ENCODE measurements at regions not wholly inside any gene's neighbourhood (a gene's known extent, or its start where the extent isn't known, plus 50 kb on each side); places are given as distances from the start of the nearest gene placed in this dataset.
"Not testable (repeated sequence)": the region's sequence is repeated elsewhere in the genome, so short reads cannot be mapped to it uniquely, and the experiment has no call there.

DNA sequence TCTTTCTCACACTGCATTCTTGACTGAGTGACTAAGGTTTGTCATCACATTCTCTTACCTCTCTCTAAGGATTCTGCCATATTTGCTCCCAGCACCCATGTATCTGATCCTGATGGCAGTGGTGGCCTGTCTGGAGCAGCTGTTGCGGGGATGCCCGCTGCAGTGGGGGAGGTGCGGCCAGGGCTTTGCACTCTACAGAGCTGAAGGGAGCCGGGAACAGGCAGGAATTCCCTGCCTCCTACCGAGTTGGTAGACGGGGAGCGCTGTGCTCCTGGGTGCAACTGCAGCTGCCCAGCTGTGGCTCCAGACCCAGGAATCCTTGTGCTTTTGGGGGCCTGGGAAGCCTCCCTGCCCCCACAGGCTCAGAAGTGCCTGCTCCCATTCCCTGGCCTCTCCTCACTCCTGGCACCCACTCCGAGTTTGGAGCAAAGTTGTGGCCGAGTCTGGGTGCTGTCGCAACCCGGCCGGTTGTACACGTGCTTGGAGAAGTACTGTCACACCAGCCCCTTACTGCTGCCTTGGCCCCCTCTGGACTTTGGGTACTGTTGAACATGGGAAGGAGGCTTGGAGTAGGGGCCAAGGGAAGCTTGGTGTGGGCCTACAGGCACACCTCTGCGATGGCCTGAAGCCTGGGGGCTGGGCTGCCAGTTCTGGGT is 106.9 kb upstream of the OR4E1 start:
- no peak overlapping the region for H3K27ac ChIP-seq (ENCODE audit: low read depth, low read length)
- H3K9me3 ChIP-seq (ENCODE audit: control insufficient read depth, insufficient read depth, low read length) = peaks cover 19% of the 10 kb centered on the region
- H3K27me3 ChIP-seq (ENCODE audit: control insufficient read depth, insufficient read depth, low read length) = no peaks in the 10 kb centered on the region
- TF ChIP-seq, protein P1, sequence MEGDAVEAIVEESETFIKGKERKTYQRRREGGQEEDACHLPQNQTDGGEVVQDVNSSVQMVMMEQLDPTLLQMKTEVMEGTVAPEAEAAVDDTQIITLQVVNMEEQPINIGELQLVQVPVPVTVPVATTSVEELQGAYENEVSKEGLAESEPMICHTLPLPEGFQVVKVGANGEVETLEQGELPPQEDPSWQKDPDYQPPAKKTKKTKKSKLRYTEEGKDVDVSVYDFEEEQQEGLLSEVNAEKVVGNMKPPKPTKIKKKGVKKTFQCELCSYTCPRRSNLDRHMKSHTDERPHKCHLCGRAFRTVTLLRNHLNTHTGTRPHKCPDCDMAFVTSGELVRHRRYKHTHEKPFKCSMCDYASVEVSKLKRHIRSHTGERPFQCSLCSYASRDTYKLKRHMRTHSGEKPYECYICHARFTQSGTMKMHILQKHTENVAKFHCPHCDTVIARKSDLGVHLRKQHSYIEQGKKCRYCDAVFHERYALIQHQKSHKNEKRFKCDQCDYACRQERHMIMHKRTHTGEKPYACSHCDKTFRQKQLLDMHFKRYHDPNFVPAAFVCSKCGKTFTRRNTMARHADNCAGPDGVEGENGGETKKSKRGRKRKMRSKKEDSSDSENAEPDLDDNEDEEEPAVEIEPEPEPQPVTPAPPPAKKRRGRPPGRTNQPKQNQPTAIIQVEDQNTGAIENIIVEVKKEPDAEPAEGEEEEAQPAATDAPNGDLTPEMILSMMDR (IDR thresholded peaks at IDR 0.05; ENCODE audit: low read depth, low read length) = no peak
- no peak overlapping the region for H3K4me3 ChIP-seq (ENCODE audit: low read depth, low read length)
- no peak for DNase-seq (ENCODE audit: low read depth, low spot score)
- POLR2A ChIA-PET = no interaction called here
- CTCF ChIA-PET = no interaction called here

DNA sequence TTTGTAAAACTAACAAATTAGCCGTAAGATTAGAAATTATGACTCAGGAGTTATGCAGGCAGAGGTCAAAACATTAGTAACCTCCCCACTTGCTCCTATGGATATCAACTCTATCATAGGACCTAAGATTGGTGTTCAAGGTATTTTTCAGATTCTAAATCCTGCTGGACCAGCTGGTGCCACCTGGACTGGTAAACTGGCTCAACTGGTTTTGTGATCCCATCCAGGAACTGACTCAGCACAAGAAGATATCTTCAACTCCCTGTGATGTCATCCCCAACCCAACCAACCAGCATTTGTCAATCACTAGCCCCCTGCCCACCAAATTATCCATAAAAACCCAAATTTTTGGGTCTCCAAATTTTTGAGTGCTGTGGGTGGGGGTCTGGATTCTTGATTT is 98.1 kb upstream of the OR4E1 start:
- TF ChIP-seq, protein P1 (IDR thresholded peaks at IDR 0.05; ENCODE audit: low read depth, low read length) = no peak
- POLR2A ChIA-PET = no interaction called here
- H3K9me3 ChIP-seq (ENCODE audit: control insufficient read depth, insufficient read depth, low read length) = no peaks in the 10 kb centered on the region
- H3K27me3 ChIP-seq (ENCODE audit: control insufficient read depth, insufficient read depth, low read length) = no peaks in the 10 kb centered on the region
- DNase-seq (ENCODE audit: low read depth, low spot score) = no peak
- H3K4me3 ChIP-seq (ENCODE audit: low read depth, low read length) = no peak overlapping the region
- CTCF ChIA-PET = interaction anchor here (0.6 kb wide), 1 partner anchor 1190 kb away, joined by 4 read pairs; no protein-coding TSS in a partner anchor
- H3K27ac ChIP-seq (ENCODE audit: low read depth, low read length) = no peak overlapping the region

DNA sequence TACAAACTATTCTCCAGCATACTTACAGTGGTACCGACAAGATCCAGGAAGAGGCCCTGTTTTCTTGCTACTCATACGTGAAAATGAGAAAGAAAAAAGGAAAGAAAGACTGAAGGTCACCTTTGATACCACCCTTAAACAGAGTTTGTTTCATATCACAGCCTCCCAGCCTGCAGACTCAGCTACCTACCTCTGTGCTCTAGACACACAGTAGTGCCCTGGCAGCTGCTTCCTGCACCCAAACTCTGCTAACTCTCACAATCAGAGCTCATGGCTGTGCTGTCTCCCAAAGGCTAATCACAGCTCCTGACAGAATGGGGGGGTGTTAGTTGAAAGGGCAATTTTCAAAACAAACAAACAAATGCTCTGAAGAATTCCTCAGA is 95.2 kb upstream of the OR4E1 start:
- no peak overlapping the region for H3K27ac ChIP-seq (ENCODE audit: low read depth, low read length)
- no peak for DNase-seq (ENCODE audit: low read depth, low spot score)
- ChIA-PET CTCF (interaction anchor here (1.2 kb wide), 1 partner anchor 57 kb away, joined by 3 read pairs; no protein-coding TSS in a partner anchor), POLR2A (no interaction called here)
- H3K27me3 ChIP-seq (ENCODE audit: control insufficient read depth, insufficient read depth, low read length) = no peaks in the 10 kb centered on the region
- no peaks in the 10 kb centered on the region for H3K9me3 ChIP-seq (ENCODE audit: control insufficient read depth, insufficient read depth, low read length)
- H3K4me3 ChIP-seq (ENCODE audit: low read depth, low read length) = no peak overlapping the region
- TF ChIP-seq, protein P1 (IDR thresholded peaks at IDR 0.05; ENCODE audit: low read depth, low read length) = no peak

DNA sequence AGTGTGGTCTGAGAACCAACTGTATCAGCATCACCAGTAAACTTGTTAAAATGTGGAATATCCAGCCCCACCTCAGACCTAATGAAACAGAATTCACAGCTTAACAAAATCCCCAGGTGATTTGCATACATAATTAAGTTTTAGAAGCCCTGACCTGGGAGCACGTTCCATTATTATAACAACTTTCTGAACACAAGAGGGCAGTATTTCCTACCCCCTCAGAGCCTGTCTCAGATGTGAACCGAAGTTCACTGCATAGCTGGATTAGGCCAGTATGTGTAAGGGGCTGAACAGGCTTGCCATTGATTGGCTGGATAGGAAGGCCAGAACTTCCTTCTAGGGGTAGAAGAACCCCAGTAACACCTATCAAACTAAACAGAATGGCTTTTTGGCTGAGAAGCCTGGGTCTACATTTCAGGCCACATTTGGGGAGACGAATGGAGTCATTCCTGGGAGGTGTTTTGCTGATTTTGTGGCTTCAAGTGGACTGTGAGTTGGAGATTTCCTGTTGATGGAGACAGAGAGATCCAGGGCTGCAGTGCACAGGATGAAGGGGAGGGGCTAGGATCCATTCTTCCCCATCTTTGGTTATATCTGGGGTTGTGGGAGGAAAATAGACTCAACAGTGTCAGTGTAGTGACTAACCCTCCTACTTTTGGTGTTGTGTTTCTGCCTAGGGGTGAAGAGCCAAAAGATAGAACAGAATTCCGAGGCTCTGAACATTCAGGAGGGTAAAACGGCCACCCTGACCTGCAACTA is 94.7 kb upstream of the OR4E1 start:
- POLR2A ChIA-PET = no interaction called here
- Histone ChIP-seq H3K27me3 (ENCODE audit: control insufficient read depth, insufficient read depth, low read length) (no peaks in the 10 kb centered on the region), H3K27ac (ENCODE audit: low read depth, low read length) (no peak overlapping the region), H3K4me3 (ENCODE audit: low read depth, low read length) (no peak overlapping the region), H3K9me3 (ENCODE audit: control insufficient read depth, insufficient read depth, low read length) (no peaks in the 10 kb centered on the region)
- TF ChIP-seq, protein P1 (IDR thresholded peaks at IDR 0.05; ENCODE audit: low read depth, low read length) = peak; percentile 39
- no peak for DNase-seq (ENCODE audit: low read depth, low spot score)
- CTCF ChIA-PET = interaction anchor here (1.2 to 1.7 kb wide), 2 partner anchors 20 to 57 kb away, joined by 3 to 5 read pairs; no protein-coding TSS in a partner anchor

DNA sequence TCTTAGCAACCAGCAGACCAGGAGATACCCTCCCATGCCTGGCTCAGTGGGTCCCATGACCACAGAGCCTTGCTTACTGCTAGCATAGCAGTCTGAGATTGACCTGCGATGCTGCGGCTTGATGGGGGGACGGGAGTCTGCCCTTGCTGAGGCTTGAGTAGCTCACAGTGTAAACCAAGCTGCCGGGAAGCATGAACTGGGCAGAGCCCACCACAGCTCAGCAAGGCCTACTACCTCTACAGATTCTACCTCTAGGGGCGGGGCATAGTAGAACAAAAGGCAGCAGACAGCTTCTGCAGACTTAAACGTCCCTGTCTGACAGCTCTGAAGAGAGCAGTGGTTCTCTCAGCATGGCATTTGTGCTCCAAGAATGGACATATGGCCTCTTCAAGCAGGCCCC is 86.7 kb upstream of the OR4E1 start:
- H3K27me3 ChIP-seq (ENCODE audit: control insufficient read depth, insufficient read depth, low read length); POLR2A ChIA-PET; CTCF ChIA-PET; H3K4me3 ChIP-seq (ENCODE audit: low read depth, low read length); DNase-seq (ENCODE audit: low read depth, low spot score); H3K9me3 ChIP-seq (ENCODE audit: control insufficient read depth, insufficient read depth, low read length); H3K27ac ChIP-seq (ENCODE audit: low read depth, low read length): not testable (repeated sequence)
